ENCODE measurements at regions not wholly inside any gene's neighbourhood (a gene's known extent, or its start where the extent isn't known, plus 50 kb on each side); places are given as distances from the start of the nearest gene placed in this dataset.

- TF ChIP-seq, protein P1, sequence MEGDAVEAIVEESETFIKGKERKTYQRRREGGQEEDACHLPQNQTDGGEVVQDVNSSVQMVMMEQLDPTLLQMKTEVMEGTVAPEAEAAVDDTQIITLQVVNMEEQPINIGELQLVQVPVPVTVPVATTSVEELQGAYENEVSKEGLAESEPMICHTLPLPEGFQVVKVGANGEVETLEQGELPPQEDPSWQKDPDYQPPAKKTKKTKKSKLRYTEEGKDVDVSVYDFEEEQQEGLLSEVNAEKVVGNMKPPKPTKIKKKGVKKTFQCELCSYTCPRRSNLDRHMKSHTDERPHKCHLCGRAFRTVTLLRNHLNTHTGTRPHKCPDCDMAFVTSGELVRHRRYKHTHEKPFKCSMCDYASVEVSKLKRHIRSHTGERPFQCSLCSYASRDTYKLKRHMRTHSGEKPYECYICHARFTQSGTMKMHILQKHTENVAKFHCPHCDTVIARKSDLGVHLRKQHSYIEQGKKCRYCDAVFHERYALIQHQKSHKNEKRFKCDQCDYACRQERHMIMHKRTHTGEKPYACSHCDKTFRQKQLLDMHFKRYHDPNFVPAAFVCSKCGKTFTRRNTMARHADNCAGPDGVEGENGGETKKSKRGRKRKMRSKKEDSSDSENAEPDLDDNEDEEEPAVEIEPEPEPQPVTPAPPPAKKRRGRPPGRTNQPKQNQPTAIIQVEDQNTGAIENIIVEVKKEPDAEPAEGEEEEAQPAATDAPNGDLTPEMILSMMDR (IDR thresholded peaks at IDR 0.05), result no peak
- no peak for TF ChIP-seq TP53 (CRISPR knock-in tag; IDR thresholded peaks at IDR 0.05)
- TF ChIP-seq FOXP4 (CRISPR knock-in tag; IDR thresholded peaks at IDR 0.05), result no peak
- TF ChIP-seq, protein P2, sequence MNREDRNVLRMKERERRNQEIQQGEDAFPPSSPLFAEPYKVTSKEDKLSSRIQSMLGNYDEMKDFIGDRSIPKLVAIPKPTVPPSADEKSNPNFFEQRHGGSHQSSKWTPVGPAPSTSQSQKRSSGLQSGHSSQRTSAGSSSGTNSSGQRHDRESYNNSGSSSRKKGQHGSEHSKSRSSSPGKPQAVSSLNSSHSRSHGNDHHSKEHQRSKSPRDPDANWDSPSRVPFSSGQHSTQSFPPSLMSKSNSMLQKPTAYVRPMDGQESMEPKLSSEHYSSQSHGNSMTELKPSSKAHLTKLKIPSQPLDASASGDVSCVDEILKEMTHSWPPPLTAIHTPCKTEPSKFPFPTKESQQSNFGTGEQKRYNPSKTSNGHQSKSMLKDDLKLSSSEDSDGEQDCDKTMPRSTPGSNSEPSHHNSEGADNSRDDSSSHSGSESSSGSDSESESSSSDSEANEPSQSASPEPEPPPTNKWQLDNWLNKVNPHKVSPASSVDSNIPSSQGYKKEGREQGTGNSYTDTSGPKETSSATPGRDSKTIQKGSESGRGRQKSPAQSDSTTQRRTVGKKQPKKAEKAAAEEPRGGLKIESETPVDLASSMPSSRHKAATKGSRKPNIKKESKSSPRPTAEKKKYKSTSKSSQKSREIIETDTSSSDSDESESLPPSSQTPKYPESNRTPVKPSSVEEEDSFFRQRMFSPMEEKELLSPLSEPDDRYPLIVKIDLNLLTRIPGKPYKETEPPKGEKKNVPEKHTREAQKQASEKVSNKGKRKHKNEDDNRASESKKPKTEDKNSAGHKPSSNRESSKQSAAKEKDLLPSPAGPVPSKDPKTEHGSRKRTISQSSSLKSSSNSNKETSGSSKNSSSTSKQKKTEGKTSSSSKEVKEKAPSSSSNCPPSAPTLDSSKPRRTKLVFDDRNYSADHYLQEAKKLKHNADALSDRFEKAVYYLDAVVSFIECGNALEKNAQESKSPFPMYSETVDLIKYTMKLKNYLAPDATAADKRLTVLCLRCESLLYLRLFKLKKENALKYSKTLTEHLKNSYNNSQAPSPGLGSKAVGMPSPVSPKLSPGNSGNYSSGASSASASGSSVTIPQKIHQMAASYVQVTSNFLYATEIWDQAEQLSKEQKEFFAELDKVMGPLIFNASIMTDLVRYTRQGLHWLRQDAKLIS (CRISPR knock-in tag; IDR thresholded peaks at IDR 0.05; ENCODE audit: borderline replicate concordance), result no peak
- TF ChIP-seq ARID4B (CRISPR knock-in tag; IDR thresholded peaks at IDR 0.05; ENCODE audit: borderline replicate concordance), result no peak
- TF ChIP-seq SMAD4 (CRISPR knock-in tag; IDR thresholded peaks at IDR 0.05), result no peak
- TF ChIP-seq NFE2L1 (CRISPR knock-in tag; IDR thresholded peaks at IDR 0.05), result no peak
- no peak for TF ChIP-seq CREB1 (CRISPR knock-in tag; IDR thresholded peaks at IDR 0.05)
- no peak for TF ChIP-seq ZBTB21 (CRISPR knock-in tag; IDR thresholded peaks at IDR 0.05; ENCODE audit: borderline replicate concordance)
- TF ChIP-seq, protein P3, sequence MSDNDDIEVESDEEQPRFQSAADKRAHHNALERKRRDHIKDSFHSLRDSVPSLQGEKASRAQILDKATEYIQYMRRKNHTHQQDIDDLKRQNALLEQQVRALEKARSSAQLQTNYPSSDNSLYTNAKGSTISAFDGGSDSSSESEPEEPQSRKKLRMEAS (CRISPR knock-in tag; IDR thresholded peaks at IDR 0.05), result no peak
Observed at GRCh38 chr1:5140136-5140535, 485.7 kb downstream of the AJAP1 start.

Measured in WTC11 (cell line).